GM10248 (cell line): ENCODE measurements at regions not wholly inside any gene's neighbourhood (a gene's known extent, or its start where the extent isn't known, plus 50 kb on each side); places are given as distances from the start of the nearest gene placed in this dataset.
A peak's percentile ranks its signal among the peaks of the same experiment; 100 is the strongest.

Source experiments
- CTCF ChIA-PET: fragments of 300-600 bp; sonication (Branson Sonifier 250); formaldehyde crosslinking; extraction: SDS; loops from one replicate; lab custom pipeline; 2021; ENCODE audit warnings: antibody characterized with exemption; lab: Yijun Ruan, JAX
- POLR2A ChIA-PET: fragments of 350-650 bp; sonication (Branson Sonifier 250); formaldehyde crosslinking; extraction: SDS; loops from one replicate; lab custom pipeline; 2020; ENCODE audit warnings: antibody characterized with exemption; lab: Yijun Ruan, JAX
- DNase-seq: peaks from one replicate; pipeline ENCODE4 v3.0.0; 2012; ENCODE audit errors: extremely low spot score
- CTCF ChIP-seq: IDR thresholded peaks from 2 replicates; pipeline ENCODE4 v1.5.1; 2012; ENCODE audit warnings: mild to moderate bottlenecking, low read depth; ENCODE audit errors: extremely low read depth, missing control alignments, control extremely low read depth

GRCh38 chr6:26194329-26194701, 107.1 kb downstream of the HFE start:
- POLR2A ChIA-PET: interaction anchor here (1.1 to 8.9 kb wide), 5 partner anchors 11 to 57 kb away, joined by 5 to 306 read pairs (median 54); a partner anchor contains a TSS

GRCh38 chr6:26194816-26195375, 107.7 kb downstream of the HFE start:
- DNase-seq: no peak
- no peak for TF ChIP-seq CTCF
- ChIA-PET POLR2A (interaction anchor here (0.5 to 8.9 kb wide), 19 partner anchors 10 to 1706 kb away, joined by 3 to 306 read pairs (median 4); a partner anchor contains a TSS), CTCF (interaction anchor here (1.2 to 6.9 kb wide), 6 partner anchors 10 to 400 kb away, joined by 3 to 47 read pairs (median 5); a partner anchor contains a TSS)

More at GRCh38 chr6:26194329-26194701, 107.1 kb downstream of the HFE start:
- TF ChIP-seq CTCF: no peak
- DNase-seq: no peak
- CTCF ChIA-PET: interaction anchor here (1.2 to 6.9 kb wide), 6 partner anchors 10 to 401 kb away, joined by 3 to 47 read pairs (median 5); a partner anchor contains a TSS

- ChIA-PET CTCF (interaction anchor here (0.8 to 6.9 kb wide), 7 partner anchors 11 to 400 kb away, joined by 3 to 47 read pairs (median 6); a partner anchor contains a TSS), POLR2A (interaction anchor here (0.5 to 8.9 kb wide), 22 partner anchors 10 to 1705 kb away, joined by 3 to 306 read pairs (median 4); a partner anchor contains a TSS)
- no peak for TF ChIP-seq CTCF
- peak; percentile 67 for DNase-seq
Observed at GRCh38 chr6:26195376-26195923, 108.2 kb downstream of the HFE start.

GRCh38 chr6:26195924-26196845, 109.0 kb downstream of the HFE start:
- DNase-seq: no peak
- TF ChIP-seq CTCF: no peak
- CTCF ChIA-PET: interaction anchor here (0.8 to 6.9 kb wide), 13 partner anchors 12 to 399 kb away, joined by 3 to 47 read pairs (median 5); a partner anchor contains a TSS

GRCh38 chr6:26196846-26197635, 109.8 kb downstream of the HFE start:
- peak; percentile 87 for DNase-seq
- ChIA-PET CTCF (interaction anchor here (0.9 to 6.9 kb wide), 11 partner anchors 12 to 398 kb away, joined by 3 to 47 read pairs (median 4); a partner anchor contains a TSS), POLR2A (interaction anchor here (0.6 to 8.9 kb wide), 29 partner anchors 8 to 1696 kb away, joined by 3 to 306 read pairs (median 8); a partner anchor contains a TSS)

More at GRCh38 chr6:26195924-26196845, 109.0 kb downstream of the HFE start:
- POLR2A ChIA-PET: interaction anchor here (0.5 to 8.9 kb wide), 36 partner anchors 9 to 1697 kb away, joined by 3 to 306 read pairs (median 6); a partner anchor contains a TSS

More at GRCh38 chr6:26196846-26197635, 109.8 kb downstream of the HFE start:
- peak; percentile 11 for TF ChIP-seq CTCF
